ENCODE measurements at regions not wholly inside any gene's neighbourhood (a gene's known extent, or its start where the extent isn't known, plus 50 kb on each side); places are given as distances from the start of the nearest gene placed in this dataset.
"Not testable (repeated sequence)": the region's sequence is repeated elsewhere in the genome, so short reads cannot be mapped to it uniquely, and the experiment has no call there.

GRCh38 chr6:169101036-169101805 is 152.4 kb downstream of the THBS2 start:
- no peak for TF ChIP-seq CTCF (IDR thresholded peaks at IDR 0.05; ENCODE audit: borderline replicate concordance, extremely low read depth, insufficient read depth)
- no peaks in the 10 kb centered on the region for H3K36me3 ChIP-seq (ENCODE audit: control insufficient read depth in 2 of 3, insufficient read depth in 3 of 3, low read length in 3 of 3)
- H3K4me1 ChIP-seq (ENCODE audit: control insufficient read depth in 2 of 3, insufficient read depth in 2 of 3, low read depth in 1 of 3, low read length in 3 of 3) = no peaks in the 10 kb centered on the region
- intact Hi-C loops (cut with DNase I) = no loop called here
- FAIRE-seq (no peak), DNase-seq (no peak)
- no peak overlapping the region for H3K4me3 ChIP-seq (ENCODE audit: low read length in 3 of 3)
- H3K9ac ChIP-seq (ENCODE audit: low read length in 3 of 3) = no peak overlapping the region
- no peak overlapping the region for H3K27ac ChIP-seq (ENCODE audit: low read depth in 2 of 2, low read length in 2 of 2)
- H3K9me3 ChIP-seq (ENCODE audit: control insufficient read depth in 2 of 3, insufficient read depth in 1 of 3, low read length in 3 of 3) = no peaks in the 10 kb centered on the region
- H3K27me3 ChIP-seq (ENCODE audit: control insufficient read depth, insufficient read depth, low read length) = no peaks in the 10 kb centered on the region

GRCh38 chr6:169099411-169100202 is 154.0 kb downstream of the THBS2 start:
- no peak for TF ChIP-seq CTCF (IDR thresholded peaks at IDR 0.05; ENCODE audit: borderline replicate concordance, extremely low read depth, insufficient read depth)
- FAIRE-seq = no peak

GRCh38 chr6:169098651-169099050 is 155.0 kb downstream of the THBS2 start:
- H3K9ac ChIP-seq (ENCODE audit: low read length in 3 of 3); H3K36me3 ChIP-seq (ENCODE audit: control insufficient read depth in 2 of 3, insufficient read depth in 3 of 3, low read length in 3 of 3); H3K27me3 ChIP-seq (ENCODE audit: control insufficient read depth, insufficient read depth, low read length); DNase-seq; H3K4me3 ChIP-seq (ENCODE audit: low read length in 3 of 3); H3K27ac ChIP-seq (ENCODE audit: low read depth in 2 of 2, low read length in 2 of 2); H3K4me1 ChIP-seq (ENCODE audit: control insufficient read depth in 2 of 3, insufficient read depth in 2 of 3, low read depth in 1 of 3, low read length in 3 of 3); H3K9me3 ChIP-seq (ENCODE audit: control insufficient read depth in 2 of 3, insufficient read depth in 1 of 3, low read length in 3 of 3); intact Hi-C loops (cut with DNase I); FAIRE-seq: not testable (repeated sequence)

More at GRCh38 chr6:169099411-169100202, 154.0 kb downstream of the THBS2 start:
- peak in 1 of 5 donors; percentile 45 for DNase-seq
- Histone ChIP-seq H3K27me3 (ENCODE audit: control insufficient read depth, insufficient read depth, low read length) (no peaks in the 10 kb centered on the region), H3K9ac (ENCODE audit: low read length in 3 of 3) (no peak overlapping the region), H3K4me3 (ENCODE audit: low read length in 3 of 3) (no peak overlapping the region), H3K9me3 (ENCODE audit: control insufficient read depth in 2 of 3, insufficient read depth in 1 of 3, low read length in 3 of 3) (no peaks in the 10 kb centered on the region), H3K36me3 (ENCODE audit: control insufficient read depth in 2 of 3, insufficient read depth in 3 of 3, low read length in 3 of 3) (no peaks in the 10 kb centered on the region), H3K27ac (ENCODE audit: low read depth in 2 of 2, low read length in 2 of 2) (no peak overlapping the region), H3K4me1 (ENCODE audit: control insufficient read depth in 2 of 3, insufficient read depth in 2 of 3, low read depth in 1 of 3, low read length in 3 of 3) (no peaks in the 10 kb centered on the region)
- intact Hi-C loops (cut with DNase I) = no loop called here

- no peak for DNase-seq
These were observed 155.5 kb downstream of the THBS2 start for GRCh38 chr6:169098116-169098515.

More at GRCh38 chr6:169098116-169098515, 155.5 kb downstream of the THBS2 start:
- no peak for FAIRE-seq
- no peaks in the 10 kb centered on the region for H3K36me3 ChIP-seq (ENCODE audit: control insufficient read depth in 2 of 3, insufficient read depth in 3 of 3, low read length in 3 of 3)
- H3K9me3 ChIP-seq (ENCODE audit: control insufficient read depth in 2 of 3, insufficient read depth in 1 of 3, low read length in 3 of 3) = no peaks in the 10 kb centered on the region
- no peak overlapping the region for H3K4me3 ChIP-seq (ENCODE audit: low read length in 3 of 3)
- no peak for TF ChIP-seq CTCF (IDR thresholded peaks at IDR 0.05; ENCODE audit: borderline replicate concordance, extremely low read depth, insufficient read depth)
- H3K9ac ChIP-seq (ENCODE audit: low read length in 3 of 3) = no peak overlapping the region
- H3K27me3 ChIP-seq (ENCODE audit: control insufficient read depth, insufficient read depth, low read length) = no peaks in the 10 kb centered on the region
- no peak overlapping the region for H3K27ac ChIP-seq (ENCODE audit: low read depth in 2 of 2, low read length in 2 of 2)
- intact Hi-C loops (cut with DNase I) = no loop called here
- H3K4me1 ChIP-seq (ENCODE audit: control insufficient read depth in 2 of 3, insufficient read depth in 2 of 3, low read depth in 1 of 3, low read length in 3 of 3) = no peaks in the 10 kb centered on the region
